Pancreas (tissue), 10 donors: ENCODE measurements at regions not wholly inside any gene's neighbourhood (a gene's known extent, or its start where the extent isn't known, plus 50 kb on each side); places are given as distances from the start of the nearest gene placed in this dataset.

Experiments
- ATAC-seq, 4 donors: fragments of 200-7000 bp; cut with Tn5 transposase; one replicate each; pipeline versions ENCODE4 v1.8.0 to v1.9.1; 2020; ENCODE audit warnings: mild to moderate bottlenecking in 4 of 4, moderate library complexity in 4 of 4
- DNase-seq, 6 donors: peaks; one replicate each; pipeline ENCODE4 v3.0.0-alpha.2; 2020
- FAIRE-seq: peaks from 2 replicates; lab custom pipeline; 2012; peaks lifted over from hg19 to GRCh38; lab: Jason Lieb, UNC
- H3K27ac ChIP-seq, 4 donors: fragments of 200-600 bp; sonication (generic); 1 replicate in 3 of 4; 2 replicates in 1 of 4; pipeline versions ENCODE4 v1.5.0 to v1.8.0; 2020
- H3K27me3 ChIP-seq, 4 donors: fragments of 200-600 bp; one replicate each; pipeline ENCODE4 v1.8.0; 2021
- H3K36me3 ChIP-seq, 3 donors: fragments of 200-600 bp; sonication (generic) in 1 of 3; one replicate each; pipeline versions ENCODE4 v1.5.0 to v1.8.0; 2020 to 2021
- H3K4me1 ChIP-seq, 3 donors: fragments of 200-600 bp; one replicate each; pipeline ENCODE4 v1.8.0; 2021
- H3K4me3 ChIP-seq, 4 donors: fragments of 200-600 bp; sonication (generic) in 2 of 4; one replicate each; pipeline versions ENCODE4 v1.5.0 to v1.8.0; 2020 to 2021
- H3K9me3 ChIP-seq, 4 donors: fragments of 200-600 bp; one replicate each; pipeline ENCODE4 v1.8.0; 2021
- WGBS, 2 donors: extraction: QIAGEN DNeasy Blood & Tissue Kit; methylation state at CpG; one replicate each; pipeline ENCODE4 v1.1.7; 2013; 5-methylcytosine and 5-hydroxymethylcytosine counted together
- intact Hi-C, 3 donors: fragments of 100-400 bp; cut with DNase I; formaldehyde crosslinking; loops; one replicate each; pipeline versions ENCODE4 v1.11.1 to v1.14.2; 2022
- TF ChIP-seq, protein P1 (sequence below), 4 donors: fragments of 200-600 bp; sonication (generic) in 3 of 4; IDR thresholded peaks; one replicate each; pipeline versions ENCODE4 v1.5.0 to v1.8.0; 2021; ENCODE audit warnings: antibody characterized with exemption in 4 of 4
- donor health status: healthy with polysubstance abuse.
- donor health status: DM: no; HTN: no; CAD: no; lungs with moderate emphysema.
- donor health status: DM: no; HTN: no; CAD: no.
- donor health status: control.
- donor health status: control.
- donor health status: Bipolar disorder and iron deficiency.
- donor health status: DM: yes; HTN: yes; CAD: no.
- donor health status: DM: no; HTN: no; CAD: no.
- donor health status: DM: no; HTN: no; CAD: no.
- donor health status: DM: yes; HTN: yes; CAD: no.

DNA sequence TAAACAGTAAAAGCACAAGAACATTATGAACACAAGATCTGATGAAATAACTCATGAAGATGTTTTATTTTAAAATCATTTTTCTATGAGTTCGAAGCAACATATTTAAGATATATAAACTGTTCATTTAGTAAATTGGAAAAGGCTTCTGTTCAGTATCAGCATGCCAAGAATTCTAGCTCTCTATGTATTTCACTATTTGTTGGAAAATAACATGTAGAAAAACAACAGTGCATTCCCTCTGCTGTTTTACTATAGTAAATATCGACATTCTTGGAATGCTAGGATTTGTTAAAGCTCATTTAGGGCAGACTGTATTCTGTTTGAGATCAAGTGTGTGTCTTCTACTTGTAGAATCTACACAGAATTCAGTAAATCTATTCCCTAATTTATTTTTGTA, 750.2 kb downstream of the CCDC85A start:
- no peak for ATAC-seq
- 50 to 62% methylated on average over 2 of the region's 2 CpGs for WGBS, 2 donors
- intact Hi-C loops: no loop called here
- H3K9me3 ChIP-seq: no peaks in the 10 kb centered on the region
- no peaks in the 10 kb centered on the region for H3K4me1 ChIP-seq
- no peak for DNase-seq
- H3K27ac ChIP-seq: no peak overlapping the region
- no peaks in the 10 kb centered on the region for H3K36me3 ChIP-seq
- H3K27me3 ChIP-seq: no peaks in the 10 kb centered on the region
- TF ChIP-seq, protein P1, sequence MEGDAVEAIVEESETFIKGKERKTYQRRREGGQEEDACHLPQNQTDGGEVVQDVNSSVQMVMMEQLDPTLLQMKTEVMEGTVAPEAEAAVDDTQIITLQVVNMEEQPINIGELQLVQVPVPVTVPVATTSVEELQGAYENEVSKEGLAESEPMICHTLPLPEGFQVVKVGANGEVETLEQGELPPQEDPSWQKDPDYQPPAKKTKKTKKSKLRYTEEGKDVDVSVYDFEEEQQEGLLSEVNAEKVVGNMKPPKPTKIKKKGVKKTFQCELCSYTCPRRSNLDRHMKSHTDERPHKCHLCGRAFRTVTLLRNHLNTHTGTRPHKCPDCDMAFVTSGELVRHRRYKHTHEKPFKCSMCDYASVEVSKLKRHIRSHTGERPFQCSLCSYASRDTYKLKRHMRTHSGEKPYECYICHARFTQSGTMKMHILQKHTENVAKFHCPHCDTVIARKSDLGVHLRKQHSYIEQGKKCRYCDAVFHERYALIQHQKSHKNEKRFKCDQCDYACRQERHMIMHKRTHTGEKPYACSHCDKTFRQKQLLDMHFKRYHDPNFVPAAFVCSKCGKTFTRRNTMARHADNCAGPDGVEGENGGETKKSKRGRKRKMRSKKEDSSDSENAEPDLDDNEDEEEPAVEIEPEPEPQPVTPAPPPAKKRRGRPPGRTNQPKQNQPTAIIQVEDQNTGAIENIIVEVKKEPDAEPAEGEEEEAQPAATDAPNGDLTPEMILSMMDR (IDR thresholded peaks at IDR 0.05): no peak
- FAIRE-seq: no peak
- no peak overlapping the region for H3K4me3 ChIP-seq

DNA sequence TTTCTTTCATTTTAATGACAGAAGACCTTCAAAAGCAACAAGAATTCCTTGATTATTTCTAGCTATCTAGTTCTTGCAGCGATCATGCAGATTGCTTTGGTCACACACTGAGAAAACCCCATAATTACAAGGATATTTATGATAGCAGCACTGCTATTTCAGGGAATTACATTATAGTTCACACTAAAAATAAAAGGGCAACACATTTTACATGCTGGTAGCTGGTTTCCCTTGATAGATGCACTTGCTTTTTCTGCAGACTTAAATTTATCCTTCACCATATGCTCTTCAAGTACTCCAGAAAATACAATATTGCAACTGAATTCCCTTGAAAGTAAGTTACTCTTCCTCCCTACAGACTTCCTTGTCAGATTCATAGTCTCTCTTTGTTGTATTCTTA, 751.1 kb downstream of the CCDC85A start:
- H3K27me3 ChIP-seq: no peaks in the 10 kb centered on the region
- intact Hi-C loops: no loop called here
- H3K4me1 ChIP-seq: no peaks in the 10 kb centered on the region
- no peaks in the 10 kb centered on the region for H3K36me3 ChIP-seq
- ATAC-seq: no peak
- H3K4me3 ChIP-seq: no peak overlapping the region
- no peak for DNase-seq
- FAIRE-seq: no peak
- no peaks in the 10 kb centered on the region for H3K9me3 ChIP-seq
- H3K27ac ChIP-seq: no peak overlapping the region
- TF ChIP-seq, protein P1 (IDR thresholded peaks at IDR 0.05): no peak
- WGBS, 2 donors: 84 to 86% methylated on average over 1 of the region's 1 CpG

DNA sequence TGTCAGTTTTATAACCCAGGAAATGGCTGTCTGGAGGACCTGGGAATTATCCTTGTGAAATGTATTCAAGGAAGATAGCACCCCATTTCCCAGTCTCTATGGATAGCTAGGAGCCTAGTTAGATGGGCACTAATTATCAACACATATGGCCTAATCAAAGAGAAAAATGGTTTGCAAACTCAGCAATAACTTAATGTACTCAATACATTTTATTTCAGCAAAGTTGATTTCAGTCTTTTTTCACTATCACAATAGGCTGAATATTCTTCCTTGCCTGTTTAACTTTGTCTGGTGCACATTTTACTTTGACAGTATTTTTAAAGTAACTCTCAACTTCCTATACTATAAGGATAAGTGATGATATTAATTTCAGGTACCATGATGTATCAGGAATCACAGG, 756.3 kb downstream of the CCDC85A start:
- ATAC-seq (no peak), FAIRE-seq (no peak), DNase-seq (no peak)
- Histone ChIP-seq H3K9me3 (no peaks in the 10 kb centered on the region), H3K27ac (no peak overlapping the region), H3K27me3 (no peaks in the 10 kb centered on the region), H3K36me3 (no peaks in the 10 kb centered on the region), H3K4me3 (no peak overlapping the region), H3K4me1 (no peaks in the 10 kb centered on the region)
- intact Hi-C loops: no loop called here
- TF ChIP-seq, protein P1 (IDR thresholded peaks at IDR 0.05): no peak

DNA sequence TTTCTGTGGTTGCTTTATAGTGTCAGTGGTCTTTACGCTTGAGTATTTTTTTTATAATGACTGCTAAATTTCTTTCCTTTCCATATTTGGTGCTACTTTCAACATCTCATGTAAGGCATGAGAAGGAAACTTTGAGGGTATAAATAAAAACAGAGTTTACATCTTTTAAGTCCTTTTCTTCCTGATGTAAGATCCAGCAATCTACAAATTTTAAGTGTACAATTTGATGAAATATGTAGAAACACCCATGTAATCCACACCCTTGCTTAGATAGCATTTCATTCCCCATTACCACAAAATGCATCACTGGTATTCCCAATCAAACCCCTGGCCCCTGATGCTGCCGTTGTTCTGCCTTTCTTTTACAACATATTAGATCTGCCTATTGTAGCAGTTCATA, 769.1 kb downstream of the CCDC85A start:
- Histone ChIP-seq H3K9me3 (no peaks in the 10 kb centered on the region), H3K27me3 (no peaks in the 10 kb centered on the region), H3K27ac (no peak overlapping the region), H3K4me3 (no peak overlapping the region), H3K4me1 (no peaks in the 10 kb centered on the region), H3K36me3 (no peaks in the 10 kb centered on the region)
- TF ChIP-seq, protein P1 (IDR thresholded peaks at IDR 0.05): no peak
- DNase-seq (no peak), ATAC-seq (no peak), FAIRE-seq (no peak)
- WGBS, 2 donors: 72 to 82% methylated on average over 2 of the region's 2 CpGs
- intact Hi-C loops: no loop called here

DNA sequence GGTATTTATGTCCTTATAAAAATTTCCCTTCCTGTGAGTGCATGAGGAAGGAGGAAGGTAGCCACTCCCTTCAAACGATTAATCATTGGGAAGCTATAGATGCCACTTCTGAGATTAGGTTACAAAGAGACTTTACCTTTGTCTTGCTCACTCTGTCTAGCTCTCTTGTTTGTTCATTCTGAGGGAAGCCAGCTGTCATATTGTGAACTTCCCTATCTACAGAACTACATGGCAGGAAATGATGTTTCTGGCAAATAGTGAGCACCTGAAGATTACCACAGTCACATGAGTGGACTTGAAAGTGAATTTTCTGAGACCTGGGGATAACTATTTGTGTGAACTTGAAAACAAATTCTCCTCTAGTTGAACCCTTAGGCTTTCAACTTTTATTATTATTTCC, 776.8 kb downstream of the CCDC85A start:
- H3K27ac ChIP-seq: no peak overlapping the region
- FAIRE-seq: no peak
- H3K36me3 ChIP-seq: no peaks in the 10 kb centered on the region
- H3K27me3 ChIP-seq: no peaks in the 10 kb centered on the region
- TF ChIP-seq, protein P1 (IDR thresholded peaks at IDR 0.05): no peak
- H3K4me3 ChIP-seq: no peak overlapping the region
- H3K4me1 ChIP-seq: no peaks in the 10 kb centered on the region
- intact Hi-C loops: no loop called here
- ATAC-seq: no peak
- 50 to 59% methylated on average over 1 of the region's 1 CpG for WGBS, 2 donors
- no peaks in the 10 kb centered on the region for H3K9me3 ChIP-seq
- DNase-seq: no peak
